Keratinocyte (primary cell): ENCODE measurements at regions not wholly inside any gene's neighbourhood (a gene's known extent, or its start where the extent isn't known, plus 50 kb on each side); places are given as distances from the start of the nearest gene placed in this dataset.
"Not testable (repeated sequence)": the region's sequence is repeated elsewhere in the genome, so short reads cannot be mapped to it uniquely, and the experiment has no call there.

Experiments
- DNase-seq: peaks from one replicate; pipeline ENCODE4 v3.0.0-alpha.2; 2011; ENCODE audit warnings: low read depth, missing footprints, low spot score
- FAIRE-seq: peaks from 2 replicates; lab custom pipeline; 2011; peaks lifted over from hg19 to GRCh38; lab: Jason Lieb, UNC
- H2AFZ ChIP-seq: 2 replicates; pipeline ENCODE4 v1.6.0; 2012; ENCODE audit warnings: low read length, control low read depth, inconsistent platforms; ENCODE audit not compliant: control insufficient read depth
- H3K27ac ChIP-seq: 2 replicates; pipeline ENCODE4 v1.5.1; 2011; ENCODE audit warnings: low read length; ENCODE audit not compliant: control insufficient read depth, insufficient read depth
- H3K27me3 ChIP-seq: 3 replicates; pipeline ENCODE4 v1.6.0; 2011; ENCODE audit warnings: low read length; ENCODE audit not compliant: control insufficient read depth, insufficient read depth; ENCODE audit errors: extremely low read depth
- H3K36me3 ChIP-seq, 2 experiments: 2 replicates in 1 of 2; 3 replicates in 1 of 2; pipeline ENCODE4 v1.5.1; 2011; ENCODE audit warnings: low read length in 2 of 2, mild to moderate bottlenecking in 1 of 2; ENCODE audit not compliant: control insufficient read depth in 2 of 2, insufficient read depth in 2 of 2; ENCODE audit errors: extremely low read depth in 1 of 2
- H3K4me1 ChIP-seq: 3 replicates; pipeline ENCODE4 v1.5.1; 2011; ENCODE audit warnings: low read length; ENCODE audit not compliant: control insufficient read depth, insufficient read depth; ENCODE audit errors: extremely low read depth
- H3K4me2 ChIP-seq: 3 replicates; pipeline ENCODE4 v1.6.0; 2011; ENCODE audit warnings: low read depth, low read length; ENCODE audit not compliant: control insufficient read depth, insufficient read depth; ENCODE audit errors: extremely low read depth
- H3K4me3 ChIP-seq, 3 experiments: fragments of 200-600 bp in 1 of 3; sonication (generic) in 1 of 3; 2 replicates in 2 of 3; 3 replicates in 1 of 3; pipeline ENCODE4 v1.5.1; 2011 to 2016; ENCODE audit warnings: low read length in 3 of 3, mild to moderate bottlenecking in 3 of 3, control low read depth in 2 of 3, inconsistent platforms in 1 of 3, low read depth in 1 of 3, mixed read lengths in 1 of 3, mixed run types in 1 of 3, moderate library complexity in 1 of 3; ENCODE audit not compliant: control insufficient read depth in 2 of 3, insufficient read depth in 2 of 3; ENCODE audit errors: extremely low read depth in 1 of 3
- H3K79me2 ChIP-seq: 2 replicates; pipeline ENCODE4 v1.6.0; 2012; ENCODE audit warnings: low read length; ENCODE audit not compliant: control insufficient read depth, insufficient read depth
- H3K9ac ChIP-seq: 3 replicates; pipeline ENCODE4 v1.6.0; 2011; ENCODE audit warnings: low read length; ENCODE audit not compliant: control insufficient read depth, insufficient read depth; ENCODE audit errors: extremely low read depth
- H3K9me1 ChIP-seq: 3 replicates; pipeline ENCODE4 v1.6.0; 2011; ENCODE audit warnings: low read length; ENCODE audit not compliant: control insufficient read depth, insufficient read depth; ENCODE audit errors: extremely low read depth
- H3K9me3 ChIP-seq: 2 replicates; pipeline ENCODE4 v1.5.1; 2012; ENCODE audit warnings: low read depth, low read length; ENCODE audit not compliant: control insufficient read depth
- H4K20me1 ChIP-seq: 3 replicates; pipeline ENCODE4 v1.6.0; 2011; ENCODE audit warnings: low read length; ENCODE audit not compliant: control insufficient read depth, insufficient read depth; ENCODE audit errors: extremely low read depth
- EZH2 ChIP-seq: IDR thresholded peaks from one replicate; pipeline ENCODE4 v1.6.1; 2012; ENCODE audit warnings: inconsistent platforms, mild to moderate bottlenecking, low read length, moderate library complexity
- dilution Hi-C: fragments of 300-500 bp; cut with MboI; formaldehyde crosslinking; loops from one replicate; pipeline ENCODE4 v1.7.0; 2020; ENCODE audit warnings: low sequenced_read_pairs; ENCODE audit not compliant: extremely low pct_ligation_motif_present
- TF ChIP-seq, protein P1 (sequence below), 3 experiments: IDR thresholded peaks in 1 of 3; conservative IDR thresholded peaks in 1 of 3; optimal IDR thresholded peaks in 1 of 3; 2 replicates in 2 of 3; 3 replicates in 1 of 3; pipeline versions ENCODE3 to v1.5.1; 2011; ENCODE audit warnings: low read length in 3 of 3, mild to moderate bottlenecking in 3 of 3, moderate library complexity in 2 of 3, control low read depth in 1 of 3, inconsistent platforms in 1 of 3; ENCODE audit not compliant: insufficient read depth in 2 of 3; ENCODE audit errors: extremely low read depth in 1 of 3

DNA sequence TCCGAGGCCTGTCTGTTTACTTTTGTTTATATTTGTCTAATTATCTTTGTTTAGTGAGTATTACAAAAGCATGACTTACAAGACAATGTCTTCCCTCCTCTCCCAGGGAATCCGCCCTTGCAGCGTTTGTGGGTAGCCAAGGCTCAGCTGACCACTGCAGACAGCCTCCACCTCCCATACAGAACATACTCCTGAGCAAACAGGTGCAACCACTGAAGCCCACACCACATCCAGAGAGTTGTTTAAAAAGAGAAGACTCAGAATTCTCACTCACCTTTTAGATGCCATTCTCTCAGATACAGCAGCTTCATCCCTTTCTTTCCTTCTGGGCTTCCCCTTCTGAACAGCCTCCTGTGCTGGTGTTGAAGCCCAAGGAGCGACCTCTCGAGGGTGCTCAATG lies 103.5 kb upstream of the TMPRSS2 start:
- no peak overlapping the region for H3K4me3 ChIP-seq
- peaks cover 38% of the 10 kb centered on the region for H3K4me1 ChIP-seq
- no peaks in the 10 kb centered on the region for H3K27me3 ChIP-seq
- dilution Hi-C loops = no loop called here
- DNase-seq (no peak), FAIRE-seq (no peak)
- no peaks in the 10 kb centered on the region for H4K20me1 ChIP-seq
- H3K9me1 ChIP-seq = no peaks in the 10 kb centered on the region
- no peak overlapping the region for H3K27ac ChIP-seq
- H2AFZ ChIP-seq = no peak overlapping the region
- no peak overlapping the region for H3K9ac ChIP-seq
- no peaks in the 10 kb centered on the region for H3K9me3 ChIP-seq
- no peak overlapping the region for H3K4me2 ChIP-seq
- no peaks in the 10 kb centered on the region for H3K36me3 ChIP-seq
- no peaks in the 10 kb centered on the region for H3K79me2 ChIP-seq
- TF ChIP-seq EZH2 = no peak
- TF ChIP-seq, protein P1, sequence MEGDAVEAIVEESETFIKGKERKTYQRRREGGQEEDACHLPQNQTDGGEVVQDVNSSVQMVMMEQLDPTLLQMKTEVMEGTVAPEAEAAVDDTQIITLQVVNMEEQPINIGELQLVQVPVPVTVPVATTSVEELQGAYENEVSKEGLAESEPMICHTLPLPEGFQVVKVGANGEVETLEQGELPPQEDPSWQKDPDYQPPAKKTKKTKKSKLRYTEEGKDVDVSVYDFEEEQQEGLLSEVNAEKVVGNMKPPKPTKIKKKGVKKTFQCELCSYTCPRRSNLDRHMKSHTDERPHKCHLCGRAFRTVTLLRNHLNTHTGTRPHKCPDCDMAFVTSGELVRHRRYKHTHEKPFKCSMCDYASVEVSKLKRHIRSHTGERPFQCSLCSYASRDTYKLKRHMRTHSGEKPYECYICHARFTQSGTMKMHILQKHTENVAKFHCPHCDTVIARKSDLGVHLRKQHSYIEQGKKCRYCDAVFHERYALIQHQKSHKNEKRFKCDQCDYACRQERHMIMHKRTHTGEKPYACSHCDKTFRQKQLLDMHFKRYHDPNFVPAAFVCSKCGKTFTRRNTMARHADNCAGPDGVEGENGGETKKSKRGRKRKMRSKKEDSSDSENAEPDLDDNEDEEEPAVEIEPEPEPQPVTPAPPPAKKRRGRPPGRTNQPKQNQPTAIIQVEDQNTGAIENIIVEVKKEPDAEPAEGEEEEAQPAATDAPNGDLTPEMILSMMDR (optimal IDR thresholded peaks at IDR 0.05 in 1 of 3, IDR thresholded peaks at IDR 0.05 in 1 of 3, conservative IDR thresholded peaks at IDR 0.05 in 1 of 3; ENCODE audit: extremely low read depth in 1 of 3, insufficient read depth in 2 of 3, low read length in 3 of 3) = no peak

DNA sequence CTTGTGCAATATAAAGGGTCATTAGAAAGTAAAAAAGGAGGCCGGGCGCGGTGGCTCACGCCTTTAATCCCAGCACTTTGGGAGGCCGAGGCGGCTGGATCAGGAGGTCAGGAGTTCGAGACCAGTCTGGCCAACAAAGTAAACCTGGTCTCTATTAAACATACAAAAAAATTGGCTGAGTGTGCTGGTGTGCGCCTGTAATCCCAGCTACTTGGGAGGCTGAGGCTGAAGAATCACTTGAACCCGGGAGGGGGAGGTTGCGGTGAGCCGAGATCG lies 102.8 kb upstream of the TMPRSS2 start:
- H3K4me2 ChIP-seq, H3K4me3 ChIP-seq, DNase-seq, H3K79me2 ChIP-seq, H3K27ac ChIP-seq, dilution Hi-C loops, H2AFZ ChIP-seq, FAIRE-seq, H4K20me1 ChIP-seq, H3K27me3 ChIP-seq, H3K36me3 ChIP-seq, H3K9ac ChIP-seq, H3K9me3 ChIP-seq, H3K9me1 ChIP-seq: not testable (repeated sequence)
- H3K4me1 ChIP-seq = peaks cover 35% of the 10 kb centered on the region

DNA sequence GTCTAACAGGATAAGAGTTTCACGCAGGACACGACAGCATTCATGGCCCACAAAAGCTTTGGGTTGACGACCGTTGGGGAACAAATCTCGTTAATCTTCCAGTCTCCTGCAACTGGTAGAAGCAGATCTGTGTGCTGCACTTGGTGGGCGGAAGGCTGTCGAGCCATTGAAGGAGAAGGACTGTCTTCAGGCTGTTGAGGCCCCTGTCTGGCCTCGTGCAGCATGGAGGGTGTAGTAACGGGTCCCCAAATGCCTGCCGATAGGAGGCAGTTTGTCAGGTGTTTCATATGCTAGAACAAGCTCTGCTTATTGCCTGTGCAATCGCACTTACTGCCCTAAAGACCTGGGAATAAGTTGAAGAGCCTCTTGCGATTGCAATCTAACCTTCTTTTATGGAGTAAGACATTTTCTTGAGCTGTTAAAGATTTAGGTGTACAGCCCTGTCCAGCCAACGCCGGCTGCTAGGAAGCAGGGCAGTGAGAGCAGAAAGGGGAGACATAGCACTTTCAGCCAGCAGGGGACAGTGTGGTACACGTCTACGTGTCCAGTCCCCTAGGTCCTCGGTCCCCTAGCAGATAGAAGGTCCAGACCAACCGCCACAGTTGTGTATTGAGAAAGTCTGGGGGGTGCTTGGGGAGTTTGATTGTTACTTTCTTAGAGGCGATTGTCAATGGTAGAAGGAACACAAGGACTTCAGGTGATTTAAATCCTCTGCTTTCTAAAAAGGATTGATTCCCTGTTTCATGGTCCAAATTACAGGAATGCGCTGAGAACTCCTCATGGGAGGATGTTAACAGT lies 102.3 kb upstream of the TMPRSS2 start:
- no peaks in the 10 kb centered on the region for H3K9me3 ChIP-seq

More for the DNA sequence above, 102.3 kb upstream of the TMPRSS2 start:
- no peak overlapping the region for H2AFZ ChIP-seq
- no peak for DNase-seq
- peaks cover 35% of the 10 kb centered on the region for H3K4me1 ChIP-seq
- H3K9me1 ChIP-seq = no peaks in the 10 kb centered on the region
- dilution Hi-C loops = no loop called here
- H3K27ac ChIP-seq = no peak overlapping the region
- no peaks in the 10 kb centered on the region for H4K20me1 ChIP-seq
- H3K79me2 ChIP-seq = no peaks in the 10 kb centered on the region
- no peaks in the 10 kb centered on the region for H3K27me3 ChIP-seq
- H3K36me3 ChIP-seq = no peaks in the 10 kb centered on the region
- H3K4me2 ChIP-seq = no peak overlapping the region
- no peak overlapping the region for H3K4me3 ChIP-seq
- FAIRE-seq = no peak
- no peak overlapping the region for H3K9ac ChIP-seq
- TF ChIP-seq, protein P1 (optimal IDR thresholded peaks at IDR 0.05 in 1 of 3, IDR thresholded peaks at IDR 0.05 in 1 of 3, conservative IDR thresholded peaks at IDR 0.05 in 1 of 3; ENCODE audit: extremely low read depth in 1 of 3, insufficient read depth in 2 of 3, low read length in 3 of 3) = peak in 2 of 3 experiments; percentile 80 to 93
- TF ChIP-seq EZH2 = no peak
